HG03457 (cell line): ENCODE measurements at regions not wholly inside any gene's neighbourhood (a gene's known extent, or its start where the extent isn't known, plus 50 kb on each side); places are given as distances from the start of the nearest gene placed in this dataset.
"Not testable (repeated sequence)": the region's sequence is repeated elsewhere in the genome, so short reads cannot be mapped to it uniquely, and the experiment has no call there.

Experiments
- ATAC-seq: cut with Tn5 transposase; IDR thresholded peaks from one replicate; pipeline ENCODE4 v1.9.1; 2021; ENCODE audit warnings: moderate number of reproducible peaks; ENCODE audit not compliant: unreplicated experiment

DNA sequence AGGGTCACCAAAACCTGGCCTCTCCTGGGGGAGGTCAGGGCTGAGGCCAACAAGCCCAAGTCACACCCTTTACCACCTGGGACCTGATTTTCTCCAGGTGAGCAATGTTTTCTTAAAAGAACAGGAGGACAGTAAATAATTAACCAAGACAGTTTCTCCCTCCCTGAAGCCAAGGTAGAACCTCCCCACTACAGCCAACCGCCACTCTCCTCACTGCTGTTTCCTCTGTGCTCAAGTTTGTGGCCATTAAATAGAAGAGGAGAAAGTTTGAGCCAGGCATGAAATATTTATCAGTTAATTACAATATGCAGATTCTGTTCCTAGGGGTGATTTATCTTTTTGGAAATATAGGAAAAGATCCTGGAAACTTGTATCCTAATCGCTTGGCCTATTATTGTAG, 150.6 kb upstream of the ANKRD20A1 start:
- not testable (repeated sequence) for ATAC-seq

DNA sequence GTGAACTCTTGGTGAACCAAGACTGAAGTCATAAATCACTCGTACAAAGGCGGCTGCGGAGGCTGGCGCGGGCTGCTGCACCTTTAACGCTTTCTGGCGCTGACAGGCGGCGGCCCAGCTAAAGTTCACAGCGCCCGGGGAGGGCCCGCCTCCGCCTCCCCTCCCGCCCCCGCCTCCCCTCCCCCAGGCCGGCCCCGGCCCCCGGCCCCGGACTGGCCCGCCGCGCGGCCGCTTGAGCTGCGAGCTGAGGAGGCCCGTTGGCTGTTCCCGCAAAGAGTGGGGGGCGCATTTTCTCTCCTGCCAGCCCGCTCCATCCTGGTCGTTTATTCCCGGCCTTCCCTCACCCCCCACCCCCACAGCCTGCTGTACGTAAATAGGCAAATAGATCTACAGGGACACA, 147.3 kb upstream of the ANKRD20A1 start:
- ATAC-seq: not testable (repeated sequence)

DNA sequence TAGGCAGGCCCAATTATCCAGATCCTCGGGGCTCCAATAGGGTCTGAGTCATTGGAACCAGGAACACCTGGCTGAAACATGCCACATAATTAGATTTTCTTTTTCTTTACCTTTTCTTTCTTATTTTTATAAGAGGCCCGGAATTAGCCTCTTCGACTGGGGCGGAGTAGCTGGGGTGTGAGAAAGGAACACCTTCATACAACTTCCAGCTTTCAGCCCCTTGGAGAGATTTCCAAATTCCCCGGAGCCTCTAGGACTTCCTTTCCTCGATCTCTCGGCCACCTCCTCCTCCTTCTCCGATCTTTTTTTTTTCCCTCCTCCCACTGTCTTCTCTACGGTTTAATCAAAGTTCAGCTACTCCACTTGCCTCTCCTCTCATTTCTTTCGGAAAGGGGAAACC, 146.8 kb upstream of the ANKRD20A1 start:
- not testable (repeated sequence) for ATAC-seq

DNA sequence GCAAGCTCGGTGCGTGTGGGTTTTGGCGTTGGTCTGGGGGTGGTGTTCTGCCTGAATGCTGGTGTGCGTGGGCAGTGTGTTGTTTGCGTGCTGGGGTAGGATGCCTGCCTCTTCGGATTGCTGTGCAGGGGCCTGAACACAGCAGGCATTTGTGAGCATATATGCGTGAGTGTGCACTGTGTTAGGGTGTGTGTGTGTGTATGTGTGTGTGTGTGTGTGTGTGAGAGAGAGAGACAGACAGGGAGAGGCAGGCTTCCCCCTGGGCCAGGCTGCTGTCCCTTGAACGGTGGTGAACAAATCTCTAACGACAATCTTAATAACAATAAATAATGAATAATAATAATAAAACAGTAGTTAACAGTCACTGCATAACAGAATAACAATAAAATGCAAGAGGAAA, 145.8 kb upstream of the ANKRD20A1 start:
- not testable (repeated sequence) for ATAC-seq

DNA sequence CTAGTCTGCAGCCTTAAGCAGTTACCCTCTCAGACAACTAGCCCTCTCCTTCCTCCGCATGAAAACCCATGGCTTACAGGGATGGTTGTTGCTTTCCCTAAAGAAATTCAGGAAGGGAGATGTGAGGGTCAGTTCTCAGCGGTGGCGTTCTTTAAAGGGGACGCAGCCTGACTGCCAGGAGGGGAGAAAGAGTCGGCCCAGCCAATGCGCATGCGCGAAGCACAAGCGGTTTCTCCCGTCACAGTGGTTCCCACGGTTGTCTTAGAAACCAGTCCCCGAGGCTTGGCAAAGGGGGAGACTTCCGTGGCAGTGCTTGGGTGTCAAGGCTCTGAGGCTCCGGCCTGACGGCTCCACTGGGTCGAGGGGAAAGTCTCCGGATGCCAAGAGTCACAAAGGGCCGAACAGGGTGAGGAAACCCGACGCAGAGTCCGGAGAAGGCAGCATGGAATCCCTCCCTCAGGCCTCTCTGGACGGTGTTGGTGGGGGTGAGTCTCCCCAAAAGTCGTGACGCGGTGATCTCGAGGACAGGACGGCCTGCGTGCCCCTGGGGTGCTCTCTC, 140.8 kb upstream of the ANKRD20A1 start:
- ATAC-seq: not testable (repeated sequence)

DNA sequence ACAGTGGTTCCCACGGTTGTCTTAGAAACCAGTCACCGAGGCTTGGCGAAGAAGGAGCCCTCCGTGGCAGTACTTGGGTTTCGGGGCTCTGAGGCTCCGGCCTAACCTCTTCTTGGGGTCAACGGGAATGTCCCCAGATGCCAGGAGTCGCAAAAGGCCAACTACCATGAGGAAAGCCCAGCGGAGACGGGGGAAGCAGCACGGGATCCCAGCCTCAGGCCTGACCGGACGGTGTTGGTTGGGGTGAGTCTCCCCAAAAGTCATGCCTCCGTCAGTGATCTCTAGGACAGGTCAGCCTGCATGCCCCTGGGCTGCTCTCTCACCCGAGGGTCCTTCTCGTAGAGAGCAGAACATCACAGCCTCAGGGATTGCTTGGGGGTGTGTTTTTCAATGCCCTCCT, 138.2 kb upstream of the ANKRD20A1 start:
- ATAC-seq: not testable (repeated sequence)

DNA sequence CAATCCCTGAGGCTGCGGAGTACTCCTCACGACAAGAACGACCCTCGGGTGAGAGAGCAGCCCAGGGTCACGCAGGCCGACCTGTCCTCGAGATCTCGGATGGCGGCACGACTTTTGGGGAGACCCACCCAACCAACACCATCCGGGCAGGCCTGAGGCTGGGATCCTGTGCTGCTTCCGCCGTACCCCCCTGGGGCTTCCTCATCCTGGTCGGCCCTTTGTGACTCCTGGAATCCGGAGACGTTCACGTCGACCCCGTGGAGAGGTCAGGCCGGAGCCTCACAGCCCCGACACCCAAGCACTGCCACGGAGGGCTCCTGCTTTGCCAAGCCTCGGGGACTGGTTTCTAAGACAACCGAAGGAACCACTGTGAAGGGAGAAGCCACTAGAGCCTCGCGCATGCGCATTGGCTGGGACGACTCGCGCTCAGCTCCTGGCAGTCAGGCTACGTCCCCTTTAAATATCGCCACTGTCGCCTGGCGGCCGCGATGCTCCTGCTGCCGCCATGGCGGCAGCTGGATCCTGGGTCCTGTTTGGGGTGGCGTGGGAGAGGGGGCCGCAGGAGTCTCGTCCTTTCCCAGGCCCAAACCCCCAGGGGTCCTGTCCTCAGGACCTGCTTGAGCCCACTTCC, 136.2 kb upstream of the ANKRD20A1 start:
- ATAC-seq: peak; percentile 53

DNA sequence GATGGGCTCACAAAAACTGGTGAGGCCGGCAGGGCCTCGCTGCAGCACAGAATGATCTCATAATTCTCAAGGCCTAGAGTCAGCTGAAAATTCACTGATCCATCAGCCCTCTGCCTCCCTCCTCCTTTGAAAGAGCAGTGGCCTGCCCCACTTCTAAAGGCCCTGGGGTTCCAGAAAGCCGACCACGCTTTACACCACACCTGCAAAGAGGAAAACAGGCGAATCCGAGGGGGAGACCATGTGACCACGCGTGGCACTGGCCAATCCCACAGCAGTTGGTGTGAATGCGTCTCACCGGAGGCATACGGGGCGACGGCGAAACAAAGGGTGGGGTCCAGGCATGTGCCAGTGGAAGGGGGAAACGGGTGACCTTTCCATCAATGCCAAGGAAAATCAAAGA, 135.5 kb upstream of the ANKRD20A1 start:
- ATAC-seq: not testable (repeated sequence)

DNA sequence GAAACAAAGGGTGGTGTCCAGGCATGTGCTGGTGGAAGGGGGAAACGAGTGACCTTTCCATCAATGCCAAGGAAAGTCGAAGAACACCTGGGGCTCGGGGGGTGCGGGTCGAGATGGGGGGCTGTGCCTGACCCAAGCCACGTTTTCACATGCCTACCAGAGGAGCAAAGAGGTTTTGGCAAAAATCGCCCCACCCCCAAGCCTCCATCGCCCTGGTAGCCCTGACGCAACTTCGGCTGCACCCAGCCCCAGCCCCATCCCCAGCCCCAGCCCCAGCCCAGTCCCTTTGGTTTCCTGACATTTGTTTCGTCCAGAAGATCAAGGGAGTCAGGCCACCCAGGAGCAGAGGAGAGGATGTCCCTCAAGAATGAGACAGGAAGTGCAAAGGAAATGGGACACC, 133.8 kb upstream of the ANKRD20A1 start:
- ATAC-seq: not testable (repeated sequence)

DNA sequence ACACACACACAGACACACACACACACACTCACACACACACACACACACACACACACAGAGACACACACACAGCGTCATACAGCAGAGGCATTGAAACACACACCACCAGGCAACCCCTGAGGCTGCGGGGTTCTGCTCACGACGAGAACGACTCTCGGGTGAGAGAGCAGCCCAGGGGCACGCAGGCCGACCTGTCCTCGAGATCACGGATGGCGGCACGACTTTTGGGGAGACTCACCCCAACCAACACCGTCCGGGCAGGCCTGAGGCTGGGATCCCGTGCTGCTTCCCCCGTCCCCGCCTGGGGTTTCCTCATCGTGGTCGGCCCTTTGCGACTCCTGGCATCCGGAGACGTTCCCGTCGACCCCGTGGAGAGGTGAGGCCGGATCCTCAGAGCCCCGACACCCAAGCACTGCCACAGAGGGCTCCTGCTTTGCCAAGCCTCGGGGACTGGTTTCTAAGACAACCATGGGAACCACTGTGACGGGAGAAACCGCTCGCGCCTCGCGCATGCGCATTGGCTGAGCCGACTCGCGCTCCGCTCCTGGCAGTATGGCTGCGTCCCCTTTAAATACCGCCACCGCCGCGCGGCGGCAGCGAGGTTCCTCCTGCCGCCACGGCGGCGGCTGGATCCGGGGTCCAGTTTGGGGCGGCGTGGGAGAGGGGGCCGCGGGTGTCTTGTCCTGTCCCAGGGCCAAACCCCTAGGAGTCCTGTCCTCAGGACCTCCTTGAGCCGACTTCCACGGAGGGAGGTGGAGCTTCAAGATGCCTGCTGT, 132.3 kb upstream of the ANKRD20A1 start:
- ATAC-seq: peak; percentile 60

DNA sequence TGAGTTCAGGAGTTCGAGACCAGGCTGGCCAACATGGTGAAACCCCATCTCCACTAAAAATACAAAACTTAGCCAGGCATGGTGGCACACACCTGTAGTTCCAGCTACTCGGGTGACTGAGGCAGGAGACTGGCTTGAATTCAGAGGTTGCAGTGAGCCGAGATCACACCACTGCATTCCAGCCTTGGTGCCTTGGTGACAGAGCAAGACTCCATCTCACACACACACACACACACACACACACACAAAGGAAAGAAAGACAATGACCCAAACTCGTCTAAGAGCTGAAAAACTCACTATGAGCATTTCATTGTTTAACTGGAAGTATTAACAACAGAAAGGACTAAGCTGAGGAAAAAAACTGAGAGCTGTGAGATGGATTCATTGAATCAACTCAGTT, 95.6 kb upstream of the ANKRD20A1 start:
- not testable (repeated sequence) for ATAC-seq

DNA sequence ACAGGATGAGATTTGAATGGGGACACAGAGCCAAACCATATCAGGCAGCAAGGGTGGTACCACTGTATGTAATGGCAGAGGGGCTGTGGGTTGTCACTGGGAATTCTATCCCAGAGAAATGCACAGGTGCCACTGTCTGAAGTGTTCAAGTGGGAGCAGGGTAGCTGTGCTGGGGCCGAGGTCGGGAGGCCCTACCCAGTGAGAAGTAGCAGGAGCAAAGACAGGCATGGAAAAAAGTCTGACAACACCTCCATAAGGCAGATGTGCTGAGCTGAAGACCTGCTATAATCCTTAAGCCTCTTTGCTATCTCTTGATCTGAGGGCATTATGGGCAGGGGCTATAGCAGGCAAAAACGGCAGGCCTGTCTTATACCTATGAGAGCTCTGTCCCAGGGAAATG, 86.9 kb upstream of the ANKRD20A1 start:
- ATAC-seq: not testable (repeated sequence)

DNA sequence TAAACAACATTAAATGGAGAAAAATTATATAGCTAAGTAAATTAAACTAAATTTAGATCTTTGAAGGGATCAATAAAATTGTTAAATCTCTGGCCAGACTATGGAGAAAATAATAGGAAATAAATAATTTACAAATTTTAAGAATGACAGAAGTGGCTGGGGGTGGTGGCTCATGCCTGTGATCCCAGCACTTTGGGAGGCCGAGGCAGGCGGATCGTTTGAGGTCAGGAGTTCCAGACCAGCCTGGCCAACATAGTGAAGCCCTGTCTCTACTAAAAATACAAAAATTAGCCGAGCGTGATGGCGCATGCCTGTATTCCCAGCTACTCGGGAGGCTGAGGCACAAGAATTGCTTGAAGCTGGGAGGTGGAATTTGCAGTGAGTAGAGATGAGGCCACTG, 58.6 kb upstream of the ANKRD20A1 start:
- not testable (repeated sequence) for ATAC-seq
